ENCODE measurements at regions not wholly inside any gene's neighbourhood (a gene's known extent, or its start where the extent isn't known, plus 50 kb on each side); places are given as distances from the start of the nearest gene placed in this dataset.
"Not testable (repeated sequence)": the region's sequence is repeated elsewhere in the genome, so short reads cannot be mapped to it uniquely, and the experiment has no call there.

GRCh38 chr1:101371259-101371658 lies 134.4 kb downstream of the S1PR1 start:
- DNase-seq: no peak

- no peak for DNase-seq
These were observed 136.8 kb downstream of the S1PR1 start for GRCh38 chr1:101373570-101373969.

GRCh38 chr1:101375448-101375847 lies 138.6 kb downstream of the S1PR1 start:
- not testable (repeated sequence) for DNase-seq

- no peak for DNase-seq
These were observed 139.6 kb downstream of the S1PR1 start for GRCh38 chr1:101376121-101377083.

GRCh38 chr1:101377084-101377835 lies 140.4 kb downstream of the S1PR1 start:
- DNase-seq: no peak

GRCh38 chr1:101379037-101379436 lies 142.2 kb downstream of the S1PR1 start:
- no peak for DNase-seq

- no peak for DNase-seq
These were observed 143.1 kb downstream of the S1PR1 start for GRCh38 chr1:101379950-101380349.

GRCh38 chr1:101382135-101382534 lies 145.3 kb downstream of the S1PR1 start:
- DNase-seq: no peak

- no peak for DNase-seq
These were observed 152.2 kb downstream of the S1PR1 start for GRCh38 chr1:101388904-101389546.

GRCh38 chr1:101389547-101389929 lies 152.7 kb downstream of the S1PR1 start:
- DNase-seq: no peak

- DNase-seq: no peak
These were observed 155.7 kb downstream of the S1PR1 start for GRCh38 chr1:101392552-101392951.

- no peak for DNase-seq
These were observed 157.2 kb downstream of the S1PR1 start for GRCh38 chr1:101394041-101394440.

- no peak for DNase-seq
These were observed 162.4 kb downstream of the S1PR1 start for GRCh38 chr1:101399222-101399621.

- DNase-seq: no peak
These were observed 169.5 kb downstream of the S1PR1 start for GRCh38 chr1:101406271-101406670.

GRCh38 chr1:101406681-101407080 lies 169.9 kb downstream of the S1PR1 start:
- no peak for DNase-seq

- no peak for DNase-seq
These were observed 170.8 kb downstream of the S1PR1 start for GRCh38 chr1:101407505-101408211.

- no peak for DNase-seq
These were observed 171.6 kb downstream of the S1PR1 start for GRCh38 chr1:101408212-101409042.

GRCh38 chr1:101409102-101409501 lies 172.3 kb downstream of the S1PR1 start:
- DNase-seq: no peak

GRCh38 chr1:101410048-101410878 lies 173.4 kb downstream of the S1PR1 start:
- DNase-seq: no peak

- no peak for DNase-seq
These were observed 183.6 kb downstream of the S1PR1 start for GRCh38 chr1:101420406-101420805.

- not testable (repeated sequence) for DNase-seq
These were observed 191.3 kb downstream of the S1PR1 start for GRCh38 chr1:101428083-101428482.
